H1 (cell line): ENCODE measurements at regions not wholly inside any gene's neighbourhood (a gene's known extent, or its start where the extent isn't known, plus 50 kb on each side); places are given as distances from the start of the nearest gene placed in this dataset.

Experiments
- ATF3 ChIP-seq: IDR thresholded peaks from 2 replicates; pipeline ENCODE4 v1.6.1; 2011; ENCODE audit warnings: low read depth, mild to moderate bottlenecking, low read length; ENCODE audit not compliant: insufficient read depth
- EGR1 ChIP-seq: IDR thresholded peaks from 2 replicates; pipeline ENCODE4 v1.6.1; 2011; ENCODE audit warnings: low read depth, low read length, borderline replicate concordance
- MAX ChIP-seq: IDR thresholded peaks from 2 replicates; pipeline ENCODE4 v1.6.1; 2012; ENCODE audit warnings: inconsistent platforms
- POLR2A ChIP-seq, 2 experiments: IDR thresholded peaks; 1 replicate in 1 of 2; 2 replicates in 1 of 2; pipeline ENCODE4 v1.6.1; 2011; ENCODE audit warnings: low read depth in 2 of 2, low read length in 2 of 2, mild to moderate bottlenecking in 2 of 2; ENCODE audit errors: control extremely low read depth in 1 of 2
- POLR2AphosphoS5 ChIP-seq: IDR thresholded peaks from 2 replicates; pipeline ENCODE4 v1.6.1; 2011; ENCODE audit warnings: low read depth, low read length
- TBP ChIP-seq: IDR thresholded peaks from 2 replicates; pipeline ENCODE4 v1.6.1; 2011; ENCODE audit warnings: low read depth, low read length, improper control_type of control experiment
- USF2 ChIP-seq: IDR thresholded peaks from 2 replicates; pipeline ENCODE4 v1.6.1; 2011; ENCODE audit warnings: low read length, improper control_type of control experiment

GRCh38 chr2:118689874-118690273, 157.6 kb downstream of the EN1 start:
- TF ChIP-seq TBP = no peak
- TF ChIP-seq POLR2AphosphoS5 = no peak
- TF ChIP-seq ATF3 = no peak
- no peak for TF ChIP-seq EGR1
- no peak for TF ChIP-seq POLR2A (IDR thresholded peaks at IDR 0.05; ENCODE audit: control extremely low read depth in 1 of 2, low read depth in 2 of 2, low read length in 2 of 2)
- TF ChIP-seq MAX = no peak
- TF ChIP-seq USF2 = no peak
